OCI-LY7 (cell line): ENCODE measurements at regions not wholly inside any gene's neighbourhood (a gene's known extent, or its start where the extent isn't known, plus 50 kb on each side); places are given as distances from the start of the nearest gene placed in this dataset.

Source experiments
- EZH2phosphoT487 ChIP-seq: fragments of 200-600 bp; sonication (generic); IDR thresholded peaks from 2 replicates; pipeline ENCODE4 v1.6.1; 2018; ENCODE audit warnings: low read depth, borderline replicate concordance, mild to moderate bottlenecking, mixed run types, antibody characterized with exemption, low read length, moderate library complexity, mixed read lengths
- TF ChIP-seq, protein P1 (sequence below): fragments of 200-600 bp; sonication (generic); conservative IDR thresholded peaks from 2 replicates; pipeline ENCODE4 v1.5.1; 2014; ENCODE audit warnings: mild to moderate bottlenecking, antibody characterized with exemption, low read length, moderate library complexity, mixed read lengths

GRCh38 chr7:112958775-112959174 is 127.9 kb downstream of the GPR85 start:
- TF ChIP-seq, protein P1, sequence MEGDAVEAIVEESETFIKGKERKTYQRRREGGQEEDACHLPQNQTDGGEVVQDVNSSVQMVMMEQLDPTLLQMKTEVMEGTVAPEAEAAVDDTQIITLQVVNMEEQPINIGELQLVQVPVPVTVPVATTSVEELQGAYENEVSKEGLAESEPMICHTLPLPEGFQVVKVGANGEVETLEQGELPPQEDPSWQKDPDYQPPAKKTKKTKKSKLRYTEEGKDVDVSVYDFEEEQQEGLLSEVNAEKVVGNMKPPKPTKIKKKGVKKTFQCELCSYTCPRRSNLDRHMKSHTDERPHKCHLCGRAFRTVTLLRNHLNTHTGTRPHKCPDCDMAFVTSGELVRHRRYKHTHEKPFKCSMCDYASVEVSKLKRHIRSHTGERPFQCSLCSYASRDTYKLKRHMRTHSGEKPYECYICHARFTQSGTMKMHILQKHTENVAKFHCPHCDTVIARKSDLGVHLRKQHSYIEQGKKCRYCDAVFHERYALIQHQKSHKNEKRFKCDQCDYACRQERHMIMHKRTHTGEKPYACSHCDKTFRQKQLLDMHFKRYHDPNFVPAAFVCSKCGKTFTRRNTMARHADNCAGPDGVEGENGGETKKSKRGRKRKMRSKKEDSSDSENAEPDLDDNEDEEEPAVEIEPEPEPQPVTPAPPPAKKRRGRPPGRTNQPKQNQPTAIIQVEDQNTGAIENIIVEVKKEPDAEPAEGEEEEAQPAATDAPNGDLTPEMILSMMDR, result no peak
- no peak for TF ChIP-seq EZH2phosphoT487
